Activated T-cell treated with anti-CD3 and anti-CD28 coated beads for 1 hour (primary cell): ENCODE measurements at regions not wholly inside any gene's neighbourhood (a gene's known extent, or its start where the extent isn't known, plus 50 kb on each side); places are given as distances from the start of the nearest gene placed in this dataset.

Experiments
- DNase-seq: peaks from one replicate; pipeline ENCODE4 v3.0.0-alpha.2; 2020; ENCODE audit warnings: low read depth

GRCh38 chr3:106703524-106703923, 673.7 kb upstream of the CCDC54 start:
- DNase-seq = no peak

GRCh38 chr3:106707347-106707746, 669.9 kb upstream of the CCDC54 start:
- DNase-seq = no peak

DNA sequence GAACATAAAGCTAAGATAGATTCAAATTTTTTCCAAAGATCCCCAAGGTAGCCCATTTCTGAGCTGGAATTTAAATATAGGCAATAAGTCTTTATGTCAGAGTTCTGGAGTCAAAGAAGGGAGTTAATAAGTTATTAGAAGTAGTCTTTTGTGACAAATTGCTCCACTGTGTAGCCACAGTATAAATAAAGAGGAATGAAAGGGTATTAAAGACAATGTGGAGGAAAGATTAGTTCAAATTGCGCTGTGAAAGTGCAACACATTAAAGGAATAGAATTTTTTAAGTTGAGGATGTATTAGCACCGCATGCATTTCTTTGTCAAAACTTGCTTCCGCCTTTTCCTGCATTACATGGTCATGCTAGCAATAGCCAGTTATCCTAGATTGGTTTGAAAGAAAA, 666.6 kb upstream of the CCDC54 start:
- DNase-seq = no peak

DNA sequence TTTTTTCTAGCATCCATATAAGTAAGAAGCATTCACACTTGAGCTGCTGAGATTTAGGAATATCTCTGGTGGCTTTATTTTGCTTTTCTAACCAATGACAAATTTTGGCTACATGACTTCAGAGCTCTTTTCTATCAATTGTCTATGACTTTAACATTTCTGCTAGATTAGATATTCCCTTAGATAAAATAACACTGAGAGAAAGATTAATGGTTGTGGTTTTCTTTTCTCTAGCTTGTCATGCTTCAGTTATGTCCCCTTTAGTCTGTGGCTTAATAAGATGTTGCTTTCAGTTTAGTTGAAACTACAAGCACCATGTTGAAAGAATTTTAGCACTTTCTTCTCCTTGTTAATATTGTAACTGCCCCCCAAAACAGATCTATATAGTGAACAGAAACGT, 665.6 kb upstream of the CCDC54 start:
- no peak for DNase-seq

DNA sequence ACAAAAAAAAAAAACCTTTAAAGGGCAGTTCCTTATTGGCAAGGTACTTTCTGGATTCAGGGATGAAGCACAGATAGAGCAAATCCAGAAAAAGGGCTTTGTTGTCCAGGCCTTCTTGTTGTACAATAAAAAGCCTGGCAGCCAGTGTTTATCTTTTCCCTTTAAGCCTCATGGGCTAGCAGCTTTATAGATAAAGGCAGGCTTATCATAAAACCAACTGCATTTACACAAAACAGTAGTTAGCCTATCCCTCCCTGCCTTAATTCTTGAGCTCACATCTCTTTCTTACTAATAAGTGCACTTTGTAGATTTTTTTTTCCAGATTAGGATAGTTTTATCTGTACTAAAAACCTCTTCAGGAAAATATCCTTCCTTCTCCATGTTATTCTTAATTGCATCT, 662.8 kb upstream of the CCDC54 start:
- DNase-seq = no peak

DNA sequence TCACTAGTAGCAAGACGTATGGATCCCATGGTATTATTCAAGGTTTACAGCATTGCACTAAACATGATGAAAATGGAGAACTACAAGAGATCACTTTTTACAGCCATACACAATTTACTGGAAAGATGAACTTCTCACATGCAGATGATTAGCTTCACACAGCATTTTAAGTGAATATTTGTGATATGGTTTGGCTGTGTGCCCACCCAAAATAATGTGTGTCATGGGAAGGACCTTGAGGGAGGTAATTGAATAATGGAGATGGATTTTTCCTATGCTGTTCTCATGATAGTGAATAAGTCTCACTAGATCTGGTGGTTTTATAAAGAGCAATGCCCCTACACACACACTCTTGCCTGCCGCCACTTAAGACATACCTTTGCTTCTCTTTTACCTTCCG, 662.0 kb upstream of the CCDC54 start:
- no peak for DNase-seq

- DNase-seq = no peak
These were observed 660.0 kb upstream of the CCDC54 start for GRCh38 chr3:106717178-106717780.

DNA sequence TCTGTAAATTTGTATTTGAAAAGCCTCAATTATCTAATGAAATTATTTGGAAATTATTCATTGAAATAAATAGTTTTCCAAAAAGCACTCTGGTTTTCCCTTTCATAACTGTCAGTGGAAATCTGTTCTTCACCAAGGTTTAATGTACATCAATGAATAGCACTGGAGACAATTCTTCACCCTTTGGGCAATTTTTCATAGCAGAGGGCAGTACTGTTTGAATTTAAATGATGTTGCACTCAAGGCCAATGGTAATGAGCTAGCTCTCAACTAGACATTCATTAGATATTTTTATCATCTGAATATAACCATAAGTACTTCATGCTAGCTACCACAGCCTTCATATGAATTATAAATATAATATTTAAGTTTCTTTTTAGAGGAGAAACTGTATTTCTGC, 658.2 kb upstream of the CCDC54 start:
- DNase-seq = no peak

DNA sequence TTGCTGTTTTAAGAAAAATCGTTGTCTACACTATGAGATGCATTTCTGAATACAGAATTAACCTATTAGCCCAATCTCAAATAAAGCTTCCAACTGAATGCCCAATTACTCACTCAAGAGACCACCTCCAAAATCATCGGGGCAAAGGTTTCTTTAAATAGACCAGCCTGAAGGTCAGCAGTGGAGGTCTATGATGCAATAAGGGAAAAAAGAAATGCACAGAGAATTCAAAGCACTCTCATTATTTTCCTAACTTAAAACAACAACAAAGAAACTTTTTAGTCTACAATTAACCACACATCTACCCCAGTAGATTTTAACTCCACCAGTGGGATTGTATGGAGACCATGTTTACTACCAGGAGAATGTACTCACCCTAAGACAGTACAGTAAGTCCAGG, 657.7 kb upstream of the CCDC54 start:
- DNase-seq = no peak

DNA sequence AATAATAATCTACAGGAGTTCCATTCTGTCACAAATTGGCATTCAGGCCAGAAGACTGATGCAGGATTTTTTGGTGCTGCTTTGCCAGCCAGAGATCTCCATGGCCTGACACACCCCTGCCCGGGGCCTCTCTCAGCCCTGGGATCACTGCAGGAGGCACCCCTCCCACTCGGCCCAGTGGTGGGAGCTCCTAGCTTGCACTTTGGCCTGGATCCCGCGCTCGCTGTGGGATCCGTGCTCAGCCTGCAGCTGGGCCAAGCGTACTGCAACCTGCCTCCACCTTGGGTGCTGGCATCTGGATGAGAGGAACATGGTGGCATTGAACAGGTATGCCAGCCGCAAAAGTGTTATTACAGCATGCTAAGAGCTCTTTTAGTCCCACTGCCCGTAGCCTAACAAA, 656.7 kb upstream of the CCDC54 start:
- no peak for DNase-seq

DNA sequence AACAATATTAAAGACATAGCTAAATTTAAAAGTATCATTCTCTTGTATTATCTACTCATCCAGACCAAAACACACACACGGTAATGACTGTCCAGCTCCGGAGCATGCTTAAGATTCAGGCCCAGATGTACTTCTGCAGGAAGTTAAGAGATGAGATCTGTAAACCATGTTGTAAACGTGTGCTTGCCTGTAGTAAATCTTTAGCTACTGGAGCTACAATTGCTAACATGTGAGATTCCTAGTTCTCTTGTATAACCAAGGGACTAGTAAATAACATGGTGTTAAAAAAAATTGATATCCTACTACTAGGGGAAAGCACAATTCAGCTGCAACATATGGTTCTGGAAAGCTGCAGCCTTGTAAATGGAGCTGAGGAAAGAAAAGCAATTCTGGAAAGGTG, 651.7 kb upstream of the CCDC54 start:
- no peak for DNase-seq

DNA sequence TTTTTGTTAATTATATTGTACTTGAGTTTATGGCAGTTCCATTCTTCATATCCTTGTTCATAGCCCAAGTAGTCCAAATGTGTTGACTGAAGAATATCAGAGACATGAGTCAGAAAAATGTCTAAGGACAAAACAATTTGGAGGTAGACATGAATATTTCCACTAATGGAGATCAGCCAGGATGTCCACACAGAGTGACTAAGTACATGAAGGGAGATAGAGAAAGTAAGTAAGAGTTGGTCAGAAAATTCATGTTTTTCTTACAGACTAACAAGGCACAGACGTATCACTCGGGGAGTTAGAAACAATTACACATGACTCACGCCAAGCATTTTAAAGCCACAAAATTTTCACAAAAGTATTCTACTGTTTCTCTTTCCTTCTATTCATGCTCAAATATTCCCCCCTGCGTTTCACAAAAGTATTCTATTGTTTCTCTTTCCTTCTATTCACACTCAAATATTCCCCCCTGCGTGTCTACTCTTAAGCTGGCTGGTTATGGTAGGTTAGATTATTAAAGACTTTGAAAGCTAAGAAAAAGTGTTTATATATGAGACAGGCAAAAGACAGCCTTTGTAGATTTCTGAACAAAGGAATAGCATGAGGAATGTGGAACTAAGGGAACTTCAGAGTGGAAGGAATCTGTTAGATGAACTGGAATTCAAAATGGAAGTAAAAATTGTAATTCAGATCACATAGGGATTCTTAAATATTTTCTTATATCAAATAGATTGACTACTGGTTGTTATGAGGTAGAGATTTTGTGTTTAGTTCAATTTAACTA, 648.7 kb upstream of the CCDC54 start:
- DNase-seq = no peak

- no peak for DNase-seq
These were observed 647.8 kb upstream of the CCDC54 start for GRCh38 chr3:106729481-106729880.

DNA sequence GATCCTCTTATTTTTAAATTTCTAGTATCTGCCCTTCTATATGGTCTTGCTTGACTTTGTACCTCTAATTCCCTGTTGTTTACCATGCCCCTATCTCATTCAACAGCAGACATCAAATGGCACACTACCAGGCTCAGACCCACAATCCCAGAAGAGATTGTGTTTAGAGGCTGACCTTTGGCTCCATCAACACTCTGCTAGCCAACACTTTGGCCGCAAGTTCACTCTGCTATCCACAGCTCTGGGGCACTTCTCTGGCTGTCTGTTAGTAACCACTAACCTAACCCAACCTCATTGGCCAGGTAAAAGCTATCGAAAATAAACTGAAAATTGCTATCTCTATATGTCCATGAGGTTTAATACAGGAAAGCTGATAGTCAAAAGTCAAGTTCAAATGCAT, 646.0 kb upstream of the CCDC54 start:
- DNase-seq = no peak

GRCh38 chr3:106734712-106735111, 642.5 kb upstream of the CCDC54 start:
- DNase-seq = no peak

- no peak for DNase-seq
These were observed 640.0 kb upstream of the CCDC54 start for GRCh38 chr3:106737265-106737664.

- DNase-seq = no peak
These were observed 637.1 kb upstream of the CCDC54 start for GRCh38 chr3:106740116-106740515.

DNA sequence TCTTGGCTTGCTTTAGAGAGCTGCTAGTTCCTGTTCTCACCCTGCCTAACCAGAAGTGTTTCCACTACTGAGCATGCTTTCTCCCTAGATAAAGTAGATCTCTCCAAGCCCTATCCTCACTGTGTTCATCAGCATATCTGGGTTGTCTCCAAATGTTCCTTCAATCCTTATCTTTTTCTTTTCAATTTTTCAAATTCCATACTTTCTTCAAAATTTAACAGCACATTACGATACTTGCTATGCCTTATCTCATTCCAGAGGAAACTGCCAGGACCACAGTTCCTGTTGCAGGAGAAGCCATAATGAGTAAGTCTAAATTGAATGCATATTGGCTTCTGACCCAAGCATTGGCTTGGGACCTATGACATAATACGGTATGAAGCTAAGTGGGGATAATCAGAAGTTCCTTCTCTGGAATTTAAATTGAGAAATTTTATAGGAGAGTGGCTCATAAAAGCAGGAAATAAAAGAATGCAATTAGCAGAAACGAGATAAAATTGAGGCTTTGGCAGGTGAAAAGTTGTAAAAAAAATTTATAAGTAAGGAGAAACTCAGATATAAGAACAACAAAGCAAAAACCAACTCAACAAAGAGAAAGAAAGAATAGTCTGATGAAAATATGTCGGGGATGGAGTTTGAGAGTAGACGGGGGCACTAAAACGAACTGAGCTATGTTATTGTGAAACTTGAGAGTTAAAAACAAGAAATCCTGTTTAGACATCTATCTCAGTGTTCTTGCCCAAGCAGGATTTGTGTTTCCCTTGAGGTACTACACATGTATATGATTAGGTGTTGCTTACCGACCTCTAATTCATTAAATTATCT, 631.7 kb upstream of the CCDC54 start:
- no peak for DNase-seq

DNA sequence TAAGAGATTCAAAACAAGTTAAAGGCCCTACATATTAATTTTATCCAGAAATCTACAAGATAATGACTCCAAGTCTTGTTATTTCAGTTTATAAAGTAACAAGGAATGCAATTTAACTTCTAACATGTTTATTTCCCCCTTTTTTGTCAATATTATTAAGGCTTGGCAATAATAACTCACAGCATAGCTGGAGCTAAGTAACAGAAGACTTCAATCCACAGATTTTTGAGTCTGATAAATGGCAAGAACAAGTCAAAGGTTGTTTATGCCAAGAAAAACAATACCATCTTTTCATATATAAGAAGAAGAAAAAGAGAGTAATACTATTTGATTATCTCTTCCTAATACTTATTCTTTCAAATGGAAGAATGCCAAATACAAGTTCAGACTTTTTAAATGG, 631.0 kb upstream of the CCDC54 start:
- no peak for DNase-seq

DNA sequence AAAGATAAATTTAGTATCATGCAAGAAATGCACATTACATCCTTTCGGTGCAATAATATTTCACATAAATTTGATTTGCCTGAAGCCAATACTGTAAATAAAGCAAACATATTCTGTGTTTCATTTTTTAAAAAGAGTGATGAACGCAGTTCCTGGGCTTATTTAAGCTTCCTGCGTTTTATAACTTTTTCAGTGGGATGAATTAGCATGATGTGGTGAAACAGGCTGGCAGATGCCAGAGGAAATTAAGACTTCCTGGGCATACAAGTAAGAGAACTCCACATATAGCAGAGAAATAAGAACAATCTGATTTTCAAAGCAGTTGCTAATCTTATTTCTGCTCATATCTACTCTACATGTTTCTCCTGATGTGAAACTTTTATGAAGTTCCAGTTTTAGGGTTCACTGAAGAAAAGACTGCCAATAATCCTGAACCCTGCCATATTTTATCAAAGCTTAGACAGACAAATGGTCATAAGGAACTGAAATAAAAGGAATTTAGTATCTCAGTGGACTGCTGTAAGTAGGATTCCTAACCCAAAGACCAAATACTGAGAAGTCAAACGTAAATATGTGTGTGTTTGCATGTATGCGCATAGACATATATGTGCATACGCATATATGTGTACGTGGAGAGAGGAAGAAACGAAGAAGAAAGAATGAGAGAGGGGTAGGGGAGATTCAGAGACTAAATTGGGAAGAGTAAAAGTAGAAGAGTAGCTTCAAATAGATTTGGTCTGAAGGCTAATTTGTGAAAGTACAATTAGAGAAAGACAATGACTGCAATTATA, 628.6 kb upstream of the CCDC54 start:
- DNase-seq = no peak

DNA sequence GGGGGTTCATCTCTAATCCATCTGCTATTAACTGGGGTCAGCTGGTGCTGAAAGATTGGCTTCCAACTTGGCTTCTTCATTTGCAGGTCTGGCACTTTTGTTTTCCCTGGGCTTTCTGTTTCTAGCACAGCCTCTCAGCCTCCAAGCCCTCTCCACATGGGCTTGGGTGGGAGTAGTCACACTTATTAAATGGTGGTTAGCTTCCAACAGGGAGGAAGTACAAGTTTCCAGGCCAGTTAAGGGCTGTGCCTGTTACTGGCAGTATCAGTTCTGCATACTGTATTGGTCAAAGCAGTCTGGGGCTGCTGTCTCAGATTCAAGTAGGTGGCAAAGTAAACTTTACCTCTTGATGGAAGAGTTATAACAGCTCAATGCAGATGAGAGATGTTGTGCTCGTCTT, 627.1 kb upstream of the CCDC54 start:
- DNase-seq = no peak

DNA sequence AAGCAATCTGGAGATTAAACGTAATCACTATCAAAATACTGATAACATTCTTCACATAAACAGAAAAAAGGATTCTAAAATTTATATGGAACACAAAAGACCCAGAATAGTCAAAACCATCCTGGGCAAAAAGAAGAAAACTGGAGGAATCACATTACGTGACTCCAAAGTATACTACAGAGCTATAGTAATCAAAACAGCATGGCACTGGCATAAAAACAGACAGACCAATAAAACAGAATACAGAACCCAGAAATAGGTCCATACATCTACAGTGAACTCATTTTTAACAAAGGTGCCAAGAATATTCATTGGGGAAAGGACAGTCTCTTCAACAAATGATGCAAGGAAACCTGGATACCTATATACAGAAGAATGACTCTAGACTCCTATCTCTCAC, 621.9 kb upstream of the CCDC54 start:
- no peak for DNase-seq
